Panc1 (cell line): ENCODE measurements at regions not wholly inside any gene's neighbourhood (a gene's known extent, or its start where the extent isn't known, plus 50 kb on each side); places are given as distances from the start of the nearest gene placed in this dataset.

Experiments
- CTCF ChIP-seq: fragments of 450-650 bp; IDR thresholded peaks from 2 replicates; pipeline ENCODE4 v1.5.1; 2017; ENCODE audit warnings: mild to moderate bottlenecking
- POLR2AphosphoS5 ChIP-seq: IDR thresholded peaks from 2 replicates; pipeline ENCODE4 v1.6.1; 2012; ENCODE audit warnings: mild to moderate bottlenecking, low read depth, low read length, moderate library complexity

- TF ChIP-seq CTCF (no peak), POLR2AphosphoS5 (no peak)
Observed at GRCh38 chr3:77772459-77772858, 732.6 kb downstream of the ROBO2 start.
